Effector memory CD8-positive, alpha-beta T cell (primary cell): ENCODE measurements at regions not wholly inside any gene's neighbourhood (a gene's known extent, or its start where the extent isn't known, plus 50 kb on each side); places are given as distances from the start of the nearest gene placed in this dataset.

ENCODE experiments used
- ATAC-seq: fragments of 150-1000 bp; cut with Tn5 transposase; replicated peaks from 2 replicates; pipeline ENCODE4 v1.10.0; 2021; ENCODE audit warnings: mild to moderate bottlenecking, moderate library complexity
- DNase-seq, 3 experiments: peaks; one replicate each; pipeline ENCODE4 v3.0.0; 2021
- H3K27ac Mint-ChIP-seq, 2 donors: one replicate each; pipeline ENCODE4 v1.8.0; 2022; ENCODE audit warnings: mild to moderate bottlenecking in 2 of 2, mixed read lengths in 2 of 2, moderate library complexity in 2 of 2
- H3K27me3 Mint-ChIP-seq, 2 donors: one replicate each; pipeline ENCODE4 v1.8.0; 2022; ENCODE audit warnings: mixed read lengths in 2 of 2
- H3K36me3 Mint-ChIP-seq: one replicate; pipeline ENCODE4 v1.8.0; 2022; ENCODE audit warnings: mild to moderate bottlenecking, moderate library complexity, mixed read lengths; ENCODE audit not compliant: insufficient read depth
- H3K4me1 Mint-ChIP-seq, 2 donors: one replicate each; pipeline ENCODE4 v1.8.0; 2022; ENCODE audit warnings: low read depth in 2 of 2, mixed read lengths in 2 of 2
- H3K4me3 Mint-ChIP-seq, 2 donors: one replicate each; pipeline ENCODE4 v1.8.0; 2022; ENCODE audit warnings: mild to moderate bottlenecking in 2 of 2, mixed read lengths in 2 of 2, moderate library complexity in 2 of 2
- H3K9me3 Mint-ChIP-seq, 2 donors: one replicate each; pipeline ENCODE4 v1.8.0; 2022; ENCODE audit warnings: mixed read lengths in 2 of 2

DNA sequence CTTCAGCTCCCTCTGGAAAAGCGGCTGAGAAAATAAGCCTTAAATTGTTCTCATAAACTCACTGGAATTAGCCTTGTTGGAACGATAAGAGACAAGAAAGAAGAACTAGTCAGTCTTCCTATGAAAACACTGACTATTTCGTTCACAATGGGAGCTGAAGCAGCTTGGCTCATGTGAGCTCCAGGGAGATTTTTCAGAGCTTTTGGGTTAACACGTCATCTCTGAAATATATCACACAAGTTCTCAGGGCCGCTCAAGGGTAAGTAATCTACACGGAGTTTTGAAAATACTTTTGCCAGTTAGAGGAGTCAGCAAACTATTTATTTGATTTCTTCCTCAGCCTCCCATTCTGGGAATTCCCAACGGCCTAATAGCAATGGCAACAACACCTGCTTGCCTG lies 316.2 kb upstream of the MGAT5 start:
- H3K4me3 Mint-ChIP-seq, result no peak overlapping the region
- peaks cover 0 to 12% of the 10 kb centered on the region in 2 donors for H3K27me3 Mint-ChIP-seq
- H3K36me3 Mint-ChIP-seq, result no peaks in the 10 kb centered on the region
- no peak for ATAC-seq
- no peaks in the 10 kb centered on the region for H3K4me1 Mint-ChIP-seq
- H3K27ac Mint-ChIP-seq, result no peak overlapping the region
- H3K9me3 Mint-ChIP-seq, result no peaks in the 10 kb centered on the region
- no peak for DNase-seq

DNA sequence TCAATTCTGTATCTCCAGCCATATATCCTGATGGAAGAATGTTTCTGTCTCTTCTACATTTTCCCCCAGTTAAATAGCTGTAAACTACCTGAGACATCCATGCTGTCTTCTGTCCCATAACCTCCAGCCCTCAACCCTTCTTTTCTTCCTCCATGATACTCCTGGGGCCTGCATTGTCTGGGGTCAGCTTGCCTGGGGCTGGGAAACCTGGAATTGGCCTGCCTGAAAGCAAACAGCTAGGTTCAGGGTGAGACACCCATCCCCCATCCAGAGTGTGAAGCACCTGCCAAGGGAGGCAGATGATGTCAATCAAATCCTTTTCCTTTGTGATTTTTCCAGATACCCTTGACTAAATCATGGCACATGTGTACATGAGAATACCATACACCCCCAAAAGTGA lies 313.7 kb upstream of the MGAT5 start:
- ATAC-seq (no peak), DNase-seq (no peak)
- Mint-ChIP-seq H3K4me1 (no peaks in the 10 kb centered on the region), H3K27me3 (peaks cover 10 to 17% of the 10 kb centered on the region in 2 donors), H3K27ac (no peak overlapping the region), H3K36me3 (no peaks in the 10 kb centered on the region), H3K9me3 (no peaks in the 10 kb centered on the region), H3K4me3 (no peak overlapping the region)

DNA sequence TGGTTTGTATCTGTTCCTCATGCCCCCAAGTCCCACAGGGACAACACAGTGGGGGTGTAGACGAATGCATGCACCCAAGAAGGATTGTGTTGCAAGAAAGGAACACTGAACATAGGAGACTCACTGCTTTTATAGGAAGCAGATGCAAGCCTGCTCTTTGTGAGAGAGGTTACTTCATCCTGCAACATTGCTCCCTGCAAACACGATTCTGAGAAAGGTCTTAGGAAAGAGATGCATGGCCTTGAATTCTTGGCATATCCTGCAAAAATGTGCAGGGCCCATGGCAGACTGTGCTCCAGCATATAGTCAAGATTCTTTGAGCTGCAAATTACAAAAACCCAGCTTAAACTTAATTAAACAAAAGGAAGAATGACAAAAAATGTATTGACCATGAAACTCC lies 312.2 kb upstream of the MGAT5 start:
- H3K9me3 Mint-ChIP-seq, result no peaks in the 10 kb centered on the region
- no peak overlapping the region for H3K4me3 Mint-ChIP-seq
- H3K4me1 Mint-ChIP-seq, result no peaks in the 10 kb centered on the region
- peaks cover 14 to 17% of the 10 kb centered on the region in 2 donors for H3K27me3 Mint-ChIP-seq
- no peaks in the 10 kb centered on the region for H3K36me3 Mint-ChIP-seq
- no peak overlapping the region for H3K27ac Mint-ChIP-seq
- ATAC-seq (no peak), DNase-seq (no peak)

- H3K4me1 Mint-ChIP-seq, result no peaks in the 10 kb centered on the region
- DNase-seq (no peak), ATAC-seq (no peak)
- H3K27ac Mint-ChIP-seq, result no peak overlapping the region
- no peak overlapping the region for H3K4me3 Mint-ChIP-seq
- no peaks in the 10 kb centered on the region for H3K36me3 Mint-ChIP-seq
- H3K27me3 Mint-ChIP-seq, result peaks cover 14 to 17% of the 10 kb centered on the region in 2 donors
- H3K9me3 Mint-ChIP-seq, result no peaks in the 10 kb centered on the region
These were observed 311.5 kb upstream of the MGAT5 start for GRCh38 chr2:133942398-133942797.

GRCh38 chr2:133943108-133943507 lies 310.8 kb upstream of the MGAT5 start:
- ATAC-seq (no peak), DNase-seq (no peak)
- no peak overlapping the region for H3K4me3 Mint-ChIP-seq
- H3K9me3 Mint-ChIP-seq, result no peaks in the 10 kb centered on the region
- H3K36me3 Mint-ChIP-seq, result no peaks in the 10 kb centered on the region
- H3K27ac Mint-ChIP-seq, result no peak overlapping the region
- peaks cover 14% of the 10 kb centered on the region in 2 donors for H3K27me3 Mint-ChIP-seq
- no peaks in the 10 kb centered on the region for H3K4me1 Mint-ChIP-seq

DNA sequence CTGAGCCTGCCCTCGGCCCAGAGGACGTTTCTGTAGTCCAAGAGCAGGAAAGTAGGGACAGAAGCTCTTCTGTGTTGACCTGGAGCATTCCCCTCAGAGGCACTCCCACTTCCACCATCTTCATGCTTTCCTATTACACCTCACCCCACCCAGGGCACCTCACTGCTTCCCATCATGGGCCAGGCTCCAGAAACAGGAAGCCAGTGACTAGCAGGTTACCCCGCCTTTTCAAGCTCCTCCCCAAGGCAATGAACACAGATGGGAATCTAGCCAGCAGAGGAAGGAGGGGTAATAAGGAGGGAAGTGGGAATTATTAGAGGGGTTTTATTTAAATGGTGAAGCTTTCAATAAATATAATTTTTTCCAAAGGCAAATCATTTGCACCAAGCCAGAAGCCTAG lies 308.8 kb upstream of the MGAT5 start:
- H3K36me3 Mint-ChIP-seq, result no peaks in the 10 kb centered on the region
- ATAC-seq, result no peak
- H3K27ac Mint-ChIP-seq, result no peak overlapping the region
- peaks cover 5 to 14% of the 10 kb centered on the region in 2 donors for H3K27me3 Mint-ChIP-seq
- no peak overlapping the region for H3K4me3 Mint-ChIP-seq
- H3K9me3 Mint-ChIP-seq, result no peaks in the 10 kb centered on the region
- H3K4me1 Mint-ChIP-seq, result no peaks in the 10 kb centered on the region
- no peak for DNase-seq

DNA sequence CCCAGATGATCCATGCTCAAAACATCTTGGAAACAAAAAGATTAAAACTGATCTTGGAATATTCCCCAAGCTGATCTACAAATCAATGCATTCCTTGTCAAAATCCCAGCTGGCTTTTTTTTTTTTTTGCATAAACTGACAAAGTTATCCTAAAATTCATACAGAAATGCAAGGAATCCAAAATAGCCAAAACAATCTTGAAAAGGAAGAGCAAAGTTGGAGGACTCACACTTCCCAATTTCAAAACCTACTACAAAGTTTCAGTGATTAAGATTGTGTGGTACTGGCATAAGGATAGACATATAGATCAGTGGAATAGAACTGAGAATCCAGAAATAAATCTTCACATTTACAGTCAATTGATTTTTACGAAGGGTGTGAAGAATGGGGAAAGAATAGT lies 306.8 kb upstream of the MGAT5 start:
- no peaks in the 10 kb centered on the region for H3K36me3 Mint-ChIP-seq
- no peak overlapping the region for H3K4me3 Mint-ChIP-seq
- ATAC-seq (no peak), DNase-seq (no peak)
- H3K4me1 Mint-ChIP-seq, result peaks cover 0 to 1% of the 10 kb centered on the region in 2 donors
- no peak overlapping the region for H3K27ac Mint-ChIP-seq
- no peaks in the 10 kb centered on the region for H3K9me3 Mint-ChIP-seq
- H3K27me3 Mint-ChIP-seq, result peaks cover 5 to 14% of the 10 kb centered on the region in 2 donors

GRCh38 chr2:133948610-133949290 lies 305.1 kb upstream of the MGAT5 start:
- Mint-ChIP-seq H3K9me3 (no peaks in the 10 kb centered on the region), H3K4me1 (peaks cover 0 to 1% of the 10 kb centered on the region in 2 donors), H3K27ac (no peak overlapping the region), H3K36me3 (no peaks in the 10 kb centered on the region), H3K27me3 (peaks cover 0 to 14% of the 10 kb centered on the region in 2 donors), H3K4me3 (no peak overlapping the region)
- DNase-seq (no peak), ATAC-seq (no peak)

DNA sequence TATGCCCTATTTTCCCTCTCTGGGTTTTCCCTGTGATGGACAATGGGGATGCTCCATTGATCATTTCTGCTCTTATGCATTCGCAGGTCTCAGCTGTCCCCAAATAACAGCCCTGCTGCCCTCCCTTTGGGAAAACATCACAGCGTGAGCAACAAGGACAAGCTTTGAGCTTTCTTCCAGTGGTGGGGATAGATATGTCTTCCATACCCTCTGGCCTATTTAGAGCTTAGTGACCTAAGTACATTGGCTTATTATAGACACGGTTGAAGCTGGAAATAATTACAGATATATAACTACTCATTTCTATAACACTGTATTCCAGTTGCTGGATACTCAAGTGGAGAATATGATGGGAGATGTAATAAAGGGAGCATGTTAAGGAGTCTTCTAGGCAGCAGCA lies 304.3 kb upstream of the MGAT5 start:
- Mint-ChIP-seq H3K27ac (no peak overlapping the region), H3K4me3 (no peak overlapping the region), H3K9me3 (no peaks in the 10 kb centered on the region), H3K27me3 (peaks cover 0 to 10% of the 10 kb centered on the region in 2 donors), H3K36me3 (no peaks in the 10 kb centered on the region), H3K4me1 (peaks cover 0 to 1% of the 10 kb centered on the region in 2 donors)
- DNase-seq (no peak), ATAC-seq (no peak)

- no peak overlapping the region for H3K27ac Mint-ChIP-seq
- H3K9me3 Mint-ChIP-seq, result no peaks in the 10 kb centered on the region
- H3K4me1 Mint-ChIP-seq, result peaks cover 0 to 1% of the 10 kb centered on the region in 2 donors
- H3K4me3 Mint-ChIP-seq, result no peak overlapping the region
- peaks cover under 1 to 8% of the 10 kb centered on the region in 2 donors for H3K27me3 Mint-ChIP-seq
- ATAC-seq (no peak), DNase-seq (no peak)
- H3K36me3 Mint-ChIP-seq, result no peaks in the 10 kb centered on the region
These were observed 302.7 kb upstream of the MGAT5 start for GRCh38 chr2:133951209-133951608.

GRCh38 chr2:133952420-133952819 lies 301.5 kb upstream of the MGAT5 start:
- Mint-ChIP-seq H3K27ac (no peak overlapping the region), H3K9me3 (no peaks in the 10 kb centered on the region), H3K4me1 (peaks cover 0 to 1% of the 10 kb centered on the region in 2 donors), H3K4me3 (no peak overlapping the region), H3K27me3 (peaks cover 12 to 20% of the 10 kb centered on the region in 2 donors), H3K36me3 (no peaks in the 10 kb centered on the region)
- DNase-seq (no peak), ATAC-seq (no peak)

- Mint-ChIP-seq H3K27me3 (peaks cover 15 to 21% of the 10 kb centered on the region in 2 donors), H3K4me1 (peaks cover 0 to 1% of the 10 kb centered on the region in 2 donors), H3K4me3 (no peak overlapping the region), H3K9me3 (no peaks in the 10 kb centered on the region), H3K36me3 (no peaks in the 10 kb centered on the region), H3K27ac (no peak overlapping the region)
- DNase-seq, result no peak
- no peak for ATAC-seq
These were observed 301.0 kb upstream of the MGAT5 start for GRCh38 chr2:133952896-133953295.

DNA sequence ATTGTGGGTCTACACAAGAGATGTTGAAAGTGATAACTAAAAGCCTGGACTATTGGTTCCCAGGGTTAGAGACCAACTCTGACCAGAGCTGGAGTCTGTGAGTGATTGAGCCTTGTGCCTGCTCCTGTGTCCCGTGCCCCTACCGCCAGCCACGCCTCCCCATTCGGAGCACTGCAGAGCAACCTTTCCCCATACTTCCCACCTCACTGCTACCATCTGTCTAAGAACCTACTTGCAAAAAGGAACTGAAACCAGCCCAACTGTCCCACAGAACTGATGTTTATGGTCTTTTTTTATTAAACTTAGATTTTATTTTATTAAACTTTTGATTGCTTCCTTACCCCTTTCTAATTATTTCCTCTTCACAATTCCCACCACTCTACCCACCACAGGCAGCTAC lies 300.3 kb upstream of the MGAT5 start:
- peaks cover 0 to 1% of the 10 kb centered on the region in 2 donors for H3K4me1 Mint-ChIP-seq
- H3K9me3 Mint-ChIP-seq, result no peaks in the 10 kb centered on the region
- DNase-seq (no peak), ATAC-seq (no peak)
- peaks cover 17 to 21% of the 10 kb centered on the region in 2 donors for H3K27me3 Mint-ChIP-seq
- no peak overlapping the region for H3K4me3 Mint-ChIP-seq
- no peaks in the 10 kb centered on the region for H3K36me3 Mint-ChIP-seq
- H3K27ac Mint-ChIP-seq, result no peak overlapping the region

- H3K27ac Mint-ChIP-seq, result no peak overlapping the region
- no peaks in the 10 kb centered on the region for H3K9me3 Mint-ChIP-seq
These were observed 299.2 kb upstream of the MGAT5 start for GRCh38 chr2:133954636-133955035.

More at GRCh38 chr2:133954636-133955035, 299.2 kb upstream of the MGAT5 start:
- ATAC-seq (no peak), DNase-seq (no peak)
- peaks cover 23 to 26% of the 10 kb centered on the region in 2 donors for H3K27me3 Mint-ChIP-seq
- H3K36me3 Mint-ChIP-seq, result no peaks in the 10 kb centered on the region
- no peak overlapping the region for H3K4me3 Mint-ChIP-seq
- H3K4me1 Mint-ChIP-seq, result peaks cover 0 to 1% of the 10 kb centered on the region in 2 donors
